Breast epithelium (tissue), 3 donors: ENCODE measurements at regions not wholly inside any gene's neighbourhood (a gene's known extent, or its start where the extent isn't known, plus 50 kb on each side); places are given as distances from the start of the nearest gene placed in this dataset.

Experiments
- POLR2A ChIP-seq: fragments of 450-650 bp; IDR thresholded peaks from one replicate; pipeline ENCODE4 v1.6.1; 2016; ENCODE audit warnings: antibody characterized with exemption, mild to moderate bottlenecking, moderate library complexity
- POLR2AphosphoS5 ChIP-seq, 3 donors: sonication (generic); formaldehyde crosslinking; IDR thresholded peaks; one replicate each; pipeline ENCODE4 v1.6.1; 2017; ENCODE audit warnings: antibody characterized with exemption in 3 of 3
- TF ChIP-seq, protein P1 (sequence below), 3 donors: fragments of 450-650 bp; IDR thresholded peaks; one replicate each; pipeline ENCODE4 v1.5.1; 2016 to 2017; ENCODE audit warnings: antibody characterized with exemption in 3 of 3, mild to moderate bottlenecking in 3 of 3, moderate library complexity in 3 of 3

DNA sequence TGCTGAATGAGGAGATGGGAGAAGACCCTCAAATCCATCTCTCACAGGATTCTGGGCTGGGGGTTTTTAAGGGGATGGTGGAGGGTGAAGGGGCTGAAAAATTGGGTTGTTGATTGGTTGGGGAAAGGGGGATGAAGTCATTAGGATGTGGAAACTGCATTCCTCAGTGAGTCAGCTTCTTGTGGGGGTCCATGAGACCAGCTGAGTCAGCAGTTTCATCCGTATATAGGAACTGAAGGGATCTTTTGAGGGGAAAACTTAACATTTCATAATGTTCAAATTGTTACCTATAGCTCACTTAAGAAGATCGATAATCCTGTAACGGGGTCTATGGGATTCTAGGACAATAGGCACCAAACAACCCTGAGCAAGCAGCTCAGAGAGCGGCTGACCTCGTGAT is 213.4 kb downstream of the CBLN1 start:
- TF ChIP-seq POLR2A (no peak), POLR2AphosphoS5 (IDR thresholded peaks at IDR 0.05) (no peak)
- TF ChIP-seq, protein P1, sequence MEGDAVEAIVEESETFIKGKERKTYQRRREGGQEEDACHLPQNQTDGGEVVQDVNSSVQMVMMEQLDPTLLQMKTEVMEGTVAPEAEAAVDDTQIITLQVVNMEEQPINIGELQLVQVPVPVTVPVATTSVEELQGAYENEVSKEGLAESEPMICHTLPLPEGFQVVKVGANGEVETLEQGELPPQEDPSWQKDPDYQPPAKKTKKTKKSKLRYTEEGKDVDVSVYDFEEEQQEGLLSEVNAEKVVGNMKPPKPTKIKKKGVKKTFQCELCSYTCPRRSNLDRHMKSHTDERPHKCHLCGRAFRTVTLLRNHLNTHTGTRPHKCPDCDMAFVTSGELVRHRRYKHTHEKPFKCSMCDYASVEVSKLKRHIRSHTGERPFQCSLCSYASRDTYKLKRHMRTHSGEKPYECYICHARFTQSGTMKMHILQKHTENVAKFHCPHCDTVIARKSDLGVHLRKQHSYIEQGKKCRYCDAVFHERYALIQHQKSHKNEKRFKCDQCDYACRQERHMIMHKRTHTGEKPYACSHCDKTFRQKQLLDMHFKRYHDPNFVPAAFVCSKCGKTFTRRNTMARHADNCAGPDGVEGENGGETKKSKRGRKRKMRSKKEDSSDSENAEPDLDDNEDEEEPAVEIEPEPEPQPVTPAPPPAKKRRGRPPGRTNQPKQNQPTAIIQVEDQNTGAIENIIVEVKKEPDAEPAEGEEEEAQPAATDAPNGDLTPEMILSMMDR (IDR thresholded peaks at IDR 0.05) = no peak
